ENCODE measurements at regions not wholly inside any gene's neighbourhood (a gene's known extent, or its start where the extent isn't known, plus 50 kb on each side); places are given as distances from the start of the nearest gene placed in this dataset.

- DNase-seq, result no peak
Measured at GRCh38 chr10:28250782-28251181, 52.1 kb downstream of the MPP7 start.

- DNase-seq, result no peak
Measured at GRCh38 chr10:28250358-28250757, 52.5 kb downstream of the MPP7 start.

- DNase-seq, result no peak
Measured at GRCh38 chr10:28249512-28249911, 53.4 kb downstream of the MPP7 start.

- no peak for DNase-seq
Measured at GRCh38 chr10:28248092-28248491, 54.8 kb downstream of the MPP7 start.

GRCh38 chr10:28246023-28246422 lies 56.8 kb downstream of the MPP7 start:
- no peak for DNase-seq

GRCh38 chr10:28243923-28244322 lies 58.9 kb downstream of the MPP7 start:
- DNase-seq, result no peak

- DNase-seq, result no peak
Measured at GRCh38 chr10:28242555-28243204, 60.2 kb downstream of the MPP7 start.

GRCh38 chr10:28241741-28242399 lies 61.0 kb downstream of the MPP7 start:
- peak; percentile 11 to 14 for DNase-seq

GRCh38 chr10:28240400-28240799 lies 62.5 kb downstream of the MPP7 start:
- DNase-seq, result no peak

- DNase-seq, result no peak
Measured at GRCh38 chr10:28236591-28236990, 66.3 kb downstream of the MPP7 start.

- DNase-seq, result no peak
Measured at GRCh38 chr10:28220811-28221210, 82.1 kb downstream of the MPP7 start.

GRCh38 chr10:28219251-28219650 lies 83.6 kb downstream of the MPP7 start:
- no peak for DNase-seq

GRCh38 chr10:28217848-28218247 lies 85.0 kb downstream of the MPP7 start:
- DNase-seq, result peak in 1 of 2 experiments; percentile 3

GRCh38 chr10:28215930-28216329 lies 86.9 kb downstream of the MPP7 start:
- no peak for DNase-seq

- no peak for DNase-seq
Measured at GRCh38 chr10:28214219-28214618, 88.6 kb downstream of the MPP7 start.

GRCh38 chr10:28211759-28212158 lies 91.1 kb downstream of the MPP7 start:
- DNase-seq, result no peak

GRCh38 chr10:28207799-28208198 lies 95.1 kb downstream of the MPP7 start:
- no peak for DNase-seq

- no peak for DNase-seq
Measured at GRCh38 chr10:28202941-28203352, 99.9 kb downstream of the MPP7 start.

GRCh38 chr10:28201410-28202400 lies 101.2 kb downstream of the MPP7 start:
- no peak for DNase-seq

GRCh38 chr10:28200775-28201174 lies 102.1 kb downstream of the MPP7 start:
- DNase-seq, result no peak

GRCh38 chr10:28199941-28200340 lies 102.9 kb downstream of the MPP7 start:
- DNase-seq, result no peak

- DNase-seq, result no peak
Measured at GRCh38 chr10:28190196-28190595, 112.7 kb downstream of the MPP7 start.

GRCh38 chr10:28188526-28188925 lies 114.3 kb downstream of the MPP7 start:
- no peak for DNase-seq
